ENCODE measurements at regions not wholly inside any gene's neighbourhood (a gene's known extent, or its start where the extent isn't known, plus 50 kb on each side); places are given as distances from the start of the nearest gene placed in this dataset.
A peak's percentile ranks its signal among the peaks of the same experiment; 100 is the strongest.

- no peaks in the 10 kb centered on the region for H3K36me3 ChIP-seq
- 85 to 97% (median 93%) methylated on average over 4 of the region's 4 CpGs for WGBS, 5 donors
These were observed 70.1 kb downstream of the COPRS start for GRCh38 chr17:31788956-31789355.

GRCh38 chr17:31788571-31788946 lies 70.5 kb downstream of the COPRS start:
- H3K4me3 ChIP-seq, result no peak overlapping the region
- no peaks in the 10 kb centered on the region for H3K4me1 ChIP-seq
- peak overlapping the region in 2 of 5 donors; percentile 44 to 51 for H3K27ac ChIP-seq
- H3K27me3 ChIP-seq, result no peaks in the 10 kb centered on the region
- H3K9me3 ChIP-seq, result no peaks in the 10 kb centered on the region
- no peaks in the 10 kb centered on the region for H3K36me3 ChIP-seq
- no peak for DNase-seq
- intact Hi-C loops (cut with DNase I; ENCODE audit: low total_unique reads), result no loop called here
- 54 to 77% (median 73%) methylated on average over 3 of the region's 3 CpGs for WGBS, 5 donors
- TF ChIP-seq POLR2A (IDR thresholded peaks at IDR 0.05) (no peak), CTCF (IDR thresholded peaks at IDR 0.05) (no peak), EP300 (IDR thresholded peaks at IDR 0.05) (no peak), POLR2AphosphoS5 (IDR thresholded peaks at IDR 0.05) (no peak)

More at GRCh38 chr17:31788956-31789355, 70.1 kb downstream of the COPRS start:
- Histone ChIP-seq H3K4me1 (no peaks in the 10 kb centered on the region), H3K9me3 (no peaks in the 10 kb centered on the region), H3K4me3 (no peak overlapping the region), H3K27me3 (no peaks in the 10 kb centered on the region), H3K27ac (peak overlapping the region in 1 of 5 donors; percentile 51)
- intact Hi-C loops (cut with DNase I; ENCODE audit: low total_unique reads), result no loop called here
- no peak for TF ChIP-seq POLR2A (IDR thresholded peaks at IDR 0.05)
- TF ChIP-seq EP300 (IDR thresholded peaks at IDR 0.05), result no peak
- TF ChIP-seq POLR2AphosphoS5 (IDR thresholded peaks at IDR 0.05), result no peak
- TF ChIP-seq CTCF (IDR thresholded peaks at IDR 0.05), result no peak
- no peak for DNase-seq

GRCh38 chr17:31787857-31788570 lies 71.0 kb downstream of the COPRS start:
- Histone ChIP-seq H3K9me3 (no peaks in the 10 kb centered on the region), H3K27me3 (no peaks in the 10 kb centered on the region), H3K36me3 (no peaks in the 10 kb centered on the region), H3K4me1 (no peaks in the 10 kb centered on the region), H3K4me3 (no peak overlapping the region), H3K27ac (peak overlapping the region in 2 of 5 donors; percentile 51 to 54)
- WGBS, 5 donors, result 48 to 63% (median 53%) methylated on average over 7 of the region's 7 CpGs
- DNase-seq, result peak in 1 of 2 donors; percentile 53
- intact Hi-C loops (cut with DNase I; ENCODE audit: low total_unique reads), result no loop called here
- TF ChIP-seq POLR2AphosphoS5 (IDR thresholded peaks at IDR 0.05) (peak in 2 of 3 donors; percentile 18 to 57), CTCF (IDR thresholded peaks at IDR 0.05) (no peak), EP300 (IDR thresholded peaks at IDR 0.05) (no peak)

GRCh38 chr17:31786796-31787481 lies 72.1 kb downstream of the COPRS start:
- intact Hi-C loops (cut with DNase I; ENCODE audit: low total_unique reads), result no loop called here
- H3K9me3 ChIP-seq, result no peaks in the 10 kb centered on the region
- 82 to 91% (median 86%) methylated on average over 7 of the region's 7 CpGs for WGBS, 5 donors

More at GRCh38 chr17:31786796-31787481, 72.1 kb downstream of the COPRS start:
- Histone ChIP-seq H3K27ac (no peak overlapping the region), H3K36me3 (no peaks in the 10 kb centered on the region), H3K27me3 (no peaks in the 10 kb centered on the region), H3K4me3 (no peak overlapping the region), H3K4me1 (no peaks in the 10 kb centered on the region)
- TF ChIP-seq POLR2A (IDR thresholded peaks at IDR 0.05) (no peak), POLR2AphosphoS5 (IDR thresholded peaks at IDR 0.05) (no peak), CTCF (IDR thresholded peaks at IDR 0.05) (no peak), EP300 (IDR thresholded peaks at IDR 0.05) (no peak)
- no peak for DNase-seq

Measured in stomach (tissue), 8 donors.